NCI-H1436 (cell line): ENCODE measurements at regions not wholly inside any gene's neighbourhood (a gene's known extent, or its start where the extent isn't known, plus 50 kb on each side); places are given as distances from the start of the nearest gene placed in this dataset.
A peak's percentile ranks its signal among the peaks of the same experiment; 100 is the strongest.

Source experiments
- DNase-seq: peaks from one replicate; lab custom pipeline; 2025; lab: John Stamatoyannopoulos, UW

DNA sequence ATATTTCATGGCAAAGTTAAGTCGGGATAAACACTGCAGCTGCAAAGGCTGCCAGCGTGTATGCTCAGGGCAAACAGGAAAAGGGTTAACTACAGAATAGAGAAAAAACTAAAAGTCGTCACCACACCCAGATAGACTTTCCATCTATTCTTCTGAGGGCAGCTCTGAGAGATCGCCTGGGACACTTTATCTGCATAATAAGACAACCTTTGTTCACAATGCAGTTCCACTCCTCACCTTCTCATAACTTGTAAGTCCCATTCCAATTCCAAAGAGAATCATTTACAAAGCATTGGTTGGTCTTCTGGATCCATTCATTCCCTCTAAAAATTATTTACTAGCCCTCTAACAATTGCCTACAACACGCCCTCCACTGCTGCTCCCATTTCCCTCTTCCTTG, 437.4 kb downstream of the RND3 start:
- DNase-seq, result no peak

DNA sequence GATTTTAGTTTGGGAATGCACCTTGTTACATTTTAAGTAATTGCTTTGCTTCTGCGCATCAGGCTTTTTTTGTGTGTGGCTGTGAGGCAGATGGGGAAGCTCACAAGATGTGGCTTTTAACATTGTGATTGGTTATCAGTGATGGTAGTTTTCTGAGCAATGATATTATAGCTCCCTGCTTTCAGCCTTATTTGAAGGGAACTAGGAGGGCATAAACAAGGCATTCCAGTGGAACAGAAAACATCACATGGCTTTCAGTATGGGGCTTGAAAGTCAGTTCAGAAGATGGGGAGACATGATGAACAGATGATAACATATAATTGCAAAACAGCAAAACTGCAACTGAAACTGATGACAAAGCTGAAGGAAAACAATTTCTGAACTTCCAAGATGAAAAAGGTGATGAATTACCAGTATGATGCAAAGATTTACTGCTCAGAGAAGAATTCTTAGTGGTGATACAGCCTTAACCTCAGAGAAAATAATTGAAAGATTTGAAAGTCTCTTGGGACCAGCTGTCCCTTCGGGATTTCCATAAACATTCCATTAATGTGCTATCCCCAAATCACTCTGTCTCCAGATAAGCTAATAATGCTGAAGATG, 439.7 kb downstream of the RND3 start:
- DNase-seq, result no peak

DNA sequence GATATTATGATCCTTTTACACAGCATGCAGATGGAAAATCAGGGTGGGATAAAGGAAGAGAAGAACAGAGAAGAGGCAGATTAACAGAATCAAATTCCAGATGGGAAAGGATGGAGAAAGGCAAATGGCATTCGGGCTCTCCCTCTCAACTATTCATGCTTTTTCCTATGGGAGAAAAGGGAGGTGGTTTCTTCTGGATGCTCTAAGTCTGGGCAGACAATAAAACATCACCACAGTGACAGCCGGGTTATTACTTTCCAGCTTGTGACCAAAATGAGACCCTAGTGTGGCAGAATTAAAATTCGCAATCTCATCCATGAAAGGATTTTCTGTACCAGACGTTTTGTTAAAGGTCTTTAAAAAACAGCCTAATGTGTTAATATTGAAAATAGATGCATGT, 440.7 kb downstream of the RND3 start:
- DNase-seq, result no peak

DNA sequence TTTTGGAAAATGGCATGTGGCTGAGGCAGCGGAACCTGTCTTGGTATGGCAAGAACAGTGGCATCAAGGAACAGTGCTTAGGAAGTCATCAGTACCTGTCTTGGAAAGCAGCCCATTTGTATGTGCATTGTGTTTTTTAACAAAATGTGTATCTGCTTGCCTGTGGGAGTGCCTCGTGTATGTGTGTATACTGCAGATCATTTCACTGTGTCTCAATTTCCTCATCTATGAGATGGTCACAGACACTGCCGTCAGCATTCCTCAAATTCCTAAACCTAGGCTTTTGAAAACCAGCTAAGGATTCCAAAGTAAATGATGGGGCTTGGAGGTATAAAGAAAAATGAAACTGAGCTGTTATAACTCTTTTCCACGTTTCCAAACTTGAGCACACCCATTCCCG, 441.3 kb downstream of the RND3 start:
- no peak for DNase-seq

DNA sequence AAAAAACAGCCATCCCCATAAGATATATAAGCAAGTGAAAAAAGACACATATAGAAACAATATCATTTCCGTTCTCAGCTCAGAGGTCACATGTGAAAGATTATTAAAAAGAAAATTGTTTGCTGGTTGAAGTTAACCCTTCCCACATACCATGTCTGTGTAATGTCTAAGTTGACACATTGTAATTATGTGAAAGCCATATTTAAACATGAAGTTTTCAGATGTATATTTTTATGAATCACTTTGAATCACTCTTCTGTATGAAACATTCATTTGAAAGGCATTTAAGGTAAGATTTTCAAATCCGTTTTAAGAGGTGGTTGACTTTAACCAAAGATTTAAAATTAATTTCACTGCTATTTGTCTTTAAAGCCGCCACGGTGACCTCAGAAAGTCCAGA, 441.9 kb downstream of the RND3 start:
- DNase-seq, result no peak

DNA sequence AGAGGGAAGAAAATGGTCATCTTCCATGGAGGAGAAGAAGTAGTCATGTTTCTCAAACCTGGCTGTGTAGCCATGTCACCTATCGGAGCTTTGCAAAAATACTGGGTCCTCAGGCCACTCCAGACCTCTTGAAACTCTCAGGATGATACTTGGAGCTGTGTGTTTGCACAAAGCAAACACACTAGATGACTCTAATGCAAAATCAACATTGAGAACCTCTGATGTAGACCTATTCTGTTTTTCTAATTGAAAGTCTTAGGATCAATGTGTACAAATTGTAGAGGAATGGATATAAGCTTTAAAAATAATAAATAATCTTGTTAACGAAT, 444.3 kb downstream of the RND3 start:
- peak; percentile 30 for DNase-seq

GRCh38 chr2:150042500-150043171, 444.8 kb downstream of the RND3 start:
- no peak for DNase-seq

GRCh38 chr2:150041722-150042425, 445.6 kb downstream of the RND3 start:
- DNase-seq, result no peak

DNA sequence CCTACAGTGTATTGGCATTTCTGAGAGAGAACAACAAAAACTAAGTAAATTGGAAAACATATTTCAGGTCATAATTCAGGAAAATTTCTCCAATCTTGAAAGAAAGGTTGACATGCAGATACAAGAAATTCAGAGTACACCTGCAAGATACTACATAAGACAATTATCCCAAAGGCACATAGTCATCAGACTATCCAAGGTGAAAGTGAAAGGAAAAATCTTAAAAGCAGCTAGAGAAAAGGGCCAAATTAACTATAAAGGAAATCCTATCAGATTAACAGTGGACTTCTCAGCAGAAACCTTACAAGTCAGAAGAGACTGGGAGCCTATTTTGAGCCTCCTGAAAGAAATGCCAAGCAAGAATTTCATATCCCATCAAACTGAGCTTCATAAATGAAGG, 449.0 kb upstream of the MMADHC start:
- DNase-seq, result no peak

GRCh38 chr2:150034665-150035064, 447.1 kb upstream of the MMADHC start:
- DNase-seq, result no peak

GRCh38 chr2:150030436-150031190, 443.0 kb upstream of the MMADHC start:
- DNase-seq, result no peak

- DNase-seq, result no peak
Observed at GRCh38 chr2:150028322-150028721, 440.7 kb upstream of the MMADHC start.

DNA sequence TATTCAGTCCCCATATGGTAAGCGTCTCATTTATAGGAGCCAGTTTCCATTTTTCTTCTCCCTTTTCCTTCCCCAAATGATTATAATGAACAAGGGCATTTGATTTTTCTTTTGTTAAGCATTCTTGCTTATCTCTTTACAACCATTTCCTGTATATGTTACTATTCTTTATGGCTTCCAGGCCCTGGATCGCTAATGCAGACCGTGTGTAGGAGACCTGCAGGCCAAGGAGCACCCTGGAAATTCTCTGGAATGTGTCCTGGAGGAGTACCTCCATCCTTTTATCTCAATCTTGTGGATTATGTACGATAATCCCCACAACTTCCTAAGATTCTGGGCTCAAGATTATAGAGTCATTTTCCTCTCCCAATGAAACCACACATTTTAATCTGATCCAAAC, 439.6 kb upstream of the MMADHC start:
- DNase-seq, result no peak

- DNase-seq, result no peak
Observed at GRCh38 chr2:150023663-150024062, 436.1 kb upstream of the MMADHC start.

- no peak for DNase-seq
Observed at GRCh38 chr2:150023044-150023443, 435.5 kb upstream of the MMADHC start.

DNA sequence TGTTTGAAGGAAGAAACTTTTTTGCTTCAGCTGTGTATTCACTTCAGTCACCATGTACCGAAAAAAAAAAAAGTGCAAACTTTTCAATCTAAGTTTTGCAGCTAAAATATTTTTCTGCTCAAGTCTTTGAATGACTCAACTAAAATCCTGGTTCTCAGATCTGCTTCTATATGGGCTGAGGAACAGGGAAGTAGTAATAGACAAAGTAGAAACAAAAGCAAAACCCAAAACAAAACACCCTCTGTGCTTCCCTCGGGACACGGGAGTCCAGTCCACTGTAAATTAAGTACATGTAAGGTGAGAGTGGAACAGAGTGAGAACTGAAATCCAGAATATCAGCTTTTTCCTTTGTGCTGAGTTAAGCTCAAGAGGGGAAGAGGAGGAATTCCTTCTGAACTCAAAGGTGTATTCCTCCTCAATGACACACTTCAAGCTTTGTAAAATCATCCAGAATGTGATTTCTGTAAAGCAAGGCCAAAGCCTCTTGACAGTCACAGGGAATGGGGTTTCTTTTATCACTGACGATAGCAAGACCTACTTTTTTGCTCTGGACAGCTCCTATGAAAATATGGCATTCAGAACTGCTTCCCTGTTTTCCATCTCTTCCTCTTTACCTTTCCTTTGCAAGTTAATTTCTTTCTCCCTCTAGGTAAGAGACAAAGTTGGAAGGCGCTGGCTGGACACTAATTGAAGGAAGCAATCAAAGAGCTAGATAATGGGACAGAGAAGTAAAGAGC, 433.5 kb upstream of the MMADHC start:
- no peak for DNase-seq

DNA sequence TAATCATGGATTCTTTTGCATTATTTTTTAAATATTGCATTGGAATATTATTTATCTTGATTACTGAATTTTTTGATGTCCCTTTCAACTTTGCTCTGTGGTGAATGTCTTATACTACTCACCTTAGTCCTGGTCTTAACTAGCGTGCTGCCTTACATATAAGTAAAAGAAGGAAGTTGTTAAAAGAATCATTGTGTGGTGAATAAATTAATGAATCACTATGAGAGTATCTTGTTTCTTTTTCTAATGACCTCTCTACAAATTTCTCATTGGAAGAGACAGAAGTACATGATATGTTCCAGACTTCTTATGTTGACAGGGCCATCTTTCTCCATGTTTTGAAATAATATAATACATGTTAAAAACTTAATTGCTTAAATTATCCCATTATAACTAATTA, 432.6 kb upstream of the MMADHC start:
- DNase-seq, result no peak

DNA sequence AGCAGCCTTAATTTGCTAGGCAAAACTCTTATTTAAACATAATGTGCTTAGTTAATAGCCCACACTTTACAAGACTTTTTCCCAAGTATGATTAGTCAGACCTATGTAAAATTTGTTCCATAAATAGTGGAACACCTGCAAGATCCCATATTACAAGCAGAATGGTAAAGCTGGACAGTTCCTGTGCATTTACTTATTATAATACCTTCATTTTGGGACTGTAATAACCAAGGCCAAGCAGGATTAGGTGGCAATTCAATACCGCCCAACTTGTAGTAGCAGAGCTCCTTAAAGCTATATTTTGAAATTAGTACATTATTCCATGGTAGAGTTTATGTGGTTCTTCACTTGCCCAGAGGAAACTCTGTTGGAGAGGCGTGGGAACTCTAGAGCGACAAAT, 431.5 kb upstream of the MMADHC start:
- DNase-seq, result no peak

GRCh38 chr2:150012986-150013385, 425.4 kb upstream of the MMADHC start:
- DNase-seq, result no peak

- no peak for DNase-seq
Observed at GRCh38 chr2:150011161-150011730, 423.7 kb upstream of the MMADHC start.

- DNase-seq, result no peak
Observed at GRCh38 chr2:150008901-150009300, 421.3 kb upstream of the MMADHC start.
